Kidney (tissue), 13 donors: ENCODE measurements at regions not wholly inside any gene's neighbourhood (a gene's known extent, or its start where the extent isn't known, plus 50 kb on each side); places are given as distances from the start of the nearest gene placed in this dataset.

Source experiments
- DNase-seq, 5 donors: peaks; one replicate each; pipeline ENCODE4 v3.0.0-alpha.2; 2013 to 2020
- FAIRE-seq: peaks from 2 replicates; lab custom pipeline; 2012; peaks lifted over from hg19 to GRCh38; lab: Jason Lieb, UNC
- H3K27ac ChIP-seq, 2 donors: one replicate each; pipeline ENCODE4 v1.7.0; 2013; ENCODE audit warnings: low read depth in 2 of 2, low read length in 2 of 2, inconsistent platforms in 1 of 2
- H3K27me3 ChIP-seq: one replicate; pipeline ENCODE4 v1.7.1; 2013; ENCODE audit warnings: low read length, inconsistent platforms; ENCODE audit not compliant: control insufficient read depth, insufficient read depth
- H3K36me3 ChIP-seq, 3 donors: one replicate each; pipeline versions ENCODE4 v1.7.0 to v1.7.1; 2013; ENCODE audit warnings: low read length in 3 of 3, control low read depth in 1 of 3, inconsistent platforms in 1 of 3; ENCODE audit not compliant: insufficient read depth in 3 of 3, control insufficient read depth in 2 of 3
- H3K4me1 ChIP-seq, 3 donors: one replicate each; pipeline versions ENCODE4 v1.7.0 to v1.7.1; 2013; ENCODE audit warnings: low read length in 3 of 3, inconsistent platforms in 1 of 3, low read depth in 1 of 3; ENCODE audit not compliant: control insufficient read depth in 2 of 3, insufficient read depth in 2 of 3
- H3K4me3 ChIP-seq, 3 donors: one replicate each; pipeline versions ENCODE4 v1.7.0 to v1.8.1; 2013; ENCODE audit warnings: low read length in 3 of 3, control low read depth in 1 of 3, inconsistent platforms in 1 of 3
- H3K9ac ChIP-seq, 3 donors: one replicate each; pipeline versions ENCODE4 v1.7.0 to v1.7.1; 2013; ENCODE audit warnings: low read length in 3 of 3, control low read depth in 1 of 3, inconsistent platforms in 1 of 3
- H3K9me3 ChIP-seq, 3 donors: one replicate each; pipeline versions ENCODE4 v1.7.0 to v1.7.1; 2013; ENCODE audit warnings: low read length in 3 of 3, control low read depth in 1 of 3, inconsistent platforms in 1 of 3; ENCODE audit not compliant: control insufficient read depth in 2 of 3, insufficient read depth in 1 of 3
- intact Hi-C: fragments of 100-400 bp; cut with DNase I; formaldehyde crosslinking; loops from one replicate; pipeline ENCODE4 v1.11.1; 2022
- TF ChIP-seq, protein P1 (sequence below): IDR thresholded peaks from 3 replicates; pipeline ENCODE4 v1.5.1; 2012; ENCODE audit warnings: mild to moderate bottlenecking, moderate library complexity, borderline replicate concordance; ENCODE audit not compliant: insufficient read depth; ENCODE audit errors: extremely low read depth
- donor health status: control.
- donor health status: control.
- donor health status: control.
- donor health status: control.
- donor health status: control.
- donor health status: DM: yes; HTN: yes; CAD: no.
- donor health status: Normal renal cell carcinoma (clear cell type).

DNA sequence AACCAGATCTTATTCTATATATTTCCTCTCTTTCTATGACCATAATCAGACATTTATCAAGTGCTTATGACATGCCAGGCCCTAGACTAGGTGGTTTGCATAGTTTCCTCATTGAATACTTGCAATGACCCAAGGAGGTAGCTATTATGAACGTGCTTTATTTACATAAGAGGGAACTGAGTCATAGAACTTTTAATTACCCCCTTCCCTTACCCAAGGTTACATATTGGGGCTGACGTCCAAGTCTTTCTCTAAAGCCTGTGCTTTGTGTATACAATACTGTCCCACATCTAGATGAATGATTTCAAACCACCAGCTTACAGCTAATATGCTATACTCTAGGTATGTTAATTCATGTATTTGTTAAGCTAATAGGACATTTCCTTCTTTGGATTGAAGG lies 91.9 kb upstream of the NPY start:
- Histone ChIP-seq H3K27me3 (no peaks in the 10 kb centered on the region), H3K9me3 (no peaks in the 10 kb centered on the region), H3K4me1 (no peaks in the 10 kb centered on the region), H3K4me3 (no peak overlapping the region), H3K9ac (no peak overlapping the region), H3K27ac (no peak overlapping the region), H3K36me3 (no peaks in the 10 kb centered on the region)
- intact Hi-C loops = no loop called here
- FAIRE-seq (no peak), DNase-seq (no peak)
- TF ChIP-seq, protein P1, sequence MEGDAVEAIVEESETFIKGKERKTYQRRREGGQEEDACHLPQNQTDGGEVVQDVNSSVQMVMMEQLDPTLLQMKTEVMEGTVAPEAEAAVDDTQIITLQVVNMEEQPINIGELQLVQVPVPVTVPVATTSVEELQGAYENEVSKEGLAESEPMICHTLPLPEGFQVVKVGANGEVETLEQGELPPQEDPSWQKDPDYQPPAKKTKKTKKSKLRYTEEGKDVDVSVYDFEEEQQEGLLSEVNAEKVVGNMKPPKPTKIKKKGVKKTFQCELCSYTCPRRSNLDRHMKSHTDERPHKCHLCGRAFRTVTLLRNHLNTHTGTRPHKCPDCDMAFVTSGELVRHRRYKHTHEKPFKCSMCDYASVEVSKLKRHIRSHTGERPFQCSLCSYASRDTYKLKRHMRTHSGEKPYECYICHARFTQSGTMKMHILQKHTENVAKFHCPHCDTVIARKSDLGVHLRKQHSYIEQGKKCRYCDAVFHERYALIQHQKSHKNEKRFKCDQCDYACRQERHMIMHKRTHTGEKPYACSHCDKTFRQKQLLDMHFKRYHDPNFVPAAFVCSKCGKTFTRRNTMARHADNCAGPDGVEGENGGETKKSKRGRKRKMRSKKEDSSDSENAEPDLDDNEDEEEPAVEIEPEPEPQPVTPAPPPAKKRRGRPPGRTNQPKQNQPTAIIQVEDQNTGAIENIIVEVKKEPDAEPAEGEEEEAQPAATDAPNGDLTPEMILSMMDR = no peak

DNA sequence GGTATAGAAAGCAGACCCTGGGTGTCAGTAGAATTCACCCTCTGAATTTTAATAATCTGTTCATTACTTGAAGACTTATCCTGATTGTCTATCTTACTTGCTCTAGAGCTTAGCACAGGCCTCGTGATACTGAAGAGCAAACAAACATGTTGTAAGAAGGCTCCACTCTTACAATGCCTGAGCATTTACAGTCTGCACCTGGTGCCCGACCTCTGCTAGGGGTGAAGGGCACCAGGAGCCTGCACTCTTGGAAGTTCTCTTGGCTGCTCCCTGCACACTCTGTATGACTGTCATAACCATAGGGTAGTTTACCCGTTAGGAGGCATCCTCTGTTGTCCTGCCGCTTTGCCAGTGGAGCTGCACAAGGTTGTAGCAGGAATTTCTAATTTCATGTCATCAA lies 91.3 kb upstream of the NPY start:
- H3K9ac ChIP-seq = no peak overlapping the region
- intact Hi-C loops = no loop called here
- H3K36me3 ChIP-seq = no peaks in the 10 kb centered on the region
- H3K27ac ChIP-seq = no peak overlapping the region
- H3K27me3 ChIP-seq = no peaks in the 10 kb centered on the region
- FAIRE-seq (no peak), DNase-seq (no peak)
- H3K4me1 ChIP-seq = no peaks in the 10 kb centered on the region
- no peak overlapping the region for H3K4me3 ChIP-seq
- H3K9me3 ChIP-seq = no peaks in the 10 kb centered on the region
- TF ChIP-seq, protein P1 = no peak

DNA sequence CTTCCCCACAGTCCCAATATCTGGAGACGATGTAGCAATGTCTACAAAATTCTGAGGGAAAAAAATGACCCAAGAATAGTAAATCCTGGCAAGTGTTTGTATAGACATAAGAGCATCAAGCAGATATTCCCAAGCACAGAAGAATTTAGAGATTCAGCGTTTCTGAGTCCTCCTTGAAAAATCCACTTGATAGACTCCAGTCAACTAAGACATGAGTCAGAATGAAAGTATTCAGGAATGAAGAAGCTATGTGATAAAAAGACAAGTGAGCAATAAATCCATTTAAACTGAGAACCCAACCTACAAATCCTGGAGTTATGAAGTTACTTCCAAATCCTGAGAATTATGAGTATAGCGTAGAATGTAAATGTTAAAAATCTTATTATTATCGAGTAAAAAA lies 86.1 kb upstream of the NPY start:
- intact Hi-C loops = no loop called here
- no peak overlapping the region for H3K9ac ChIP-seq
- H3K36me3 ChIP-seq = no peaks in the 10 kb centered on the region
- H3K27ac ChIP-seq = no peak overlapping the region
- no peak for FAIRE-seq
- no peaks in the 10 kb centered on the region for H3K27me3 ChIP-seq
- DNase-seq = no peak
- H3K9me3 ChIP-seq = no peaks in the 10 kb centered on the region
- TF ChIP-seq, protein P1 = no peak
- no peaks in the 10 kb centered on the region for H3K4me1 ChIP-seq
- no peak overlapping the region for H3K4me3 ChIP-seq

DNA sequence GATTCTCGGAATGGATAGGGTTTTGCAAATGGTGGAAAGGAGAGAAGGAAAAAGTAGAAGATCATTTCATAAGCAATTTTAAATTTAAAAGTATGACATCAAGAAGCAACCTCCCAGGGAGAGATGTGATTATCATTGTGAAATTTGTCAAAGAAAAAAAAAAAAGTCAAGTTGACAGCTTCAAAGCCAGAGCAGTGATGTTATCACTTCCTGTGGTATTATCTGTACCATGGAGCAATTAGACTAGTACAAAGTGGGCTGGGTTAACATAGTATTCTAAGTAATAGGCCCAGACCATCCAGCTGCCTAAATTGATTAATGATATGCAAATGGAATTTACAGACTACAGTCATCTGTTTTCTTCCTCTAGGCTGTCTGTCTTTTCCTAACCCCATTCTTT lies 84.0 kb upstream of the NPY start:
- no peaks in the 10 kb centered on the region for H3K36me3 ChIP-seq
- no peak overlapping the region for H3K27ac ChIP-seq
- TF ChIP-seq, protein P1 = no peak
- FAIRE-seq (no peak), DNase-seq (no peak)
- intact Hi-C loops = no loop called here
- no peaks in the 10 kb centered on the region for H3K4me1 ChIP-seq
- H3K9me3 ChIP-seq = no peaks in the 10 kb centered on the region
- H3K9ac ChIP-seq = no peak overlapping the region
- no peaks in the 10 kb centered on the region for H3K27me3 ChIP-seq
- H3K4me3 ChIP-seq = no peak overlapping the region
